ENCODE measurements at regions not wholly inside any gene's neighbourhood (a gene's known extent, or its start where the extent isn't known, plus 50 kb on each side); places are given as distances from the start of the nearest gene placed in this dataset.

- TF ChIP-seq POLR2AphosphoS5 (IDR thresholded peaks at IDR 0.05) = no peak
- TF ChIP-seq CTCF (IDR thresholded peaks at IDR 0.05) = no peak
- no peak for TF ChIP-seq EP300 (IDR thresholded peaks at IDR 0.05)
Measured at GRCh38 chr13:74866101-74866500, 615.9 kb downstream of the TBC1D4 start.
